T-helper 1 cell treated with Interleukin-12 subunit alpha and Interleukin-12 subunit beta and Interleukin-4 antibody, amounts not matched to agents 30 μg/mL and 1 μg/mL, for 36 hours (primary cell): ENCODE measurements at regions not wholly inside any gene's neighbourhood (a gene's known extent, or its start where the extent isn't known, plus 50 kb on each side); places are given as distances from the start of the nearest gene placed in this dataset.

Experiments
- H3K27ac Mint-ChIP-seq: one replicate; pipeline ENCODE4 v1.8.0; 2021; ENCODE audit warnings: mild to moderate bottlenecking, mixed read lengths
- H3K27me3 Mint-ChIP-seq: one replicate; pipeline ENCODE4 v1.8.0; 2021; ENCODE audit warnings: low read depth, mixed read lengths
- H3K36me3 Mint-ChIP-seq: one replicate; pipeline ENCODE4 v1.8.0; 2021; ENCODE audit warnings: low read depth, mixed read lengths
- H3K4me1 Mint-ChIP-seq: one replicate; pipeline ENCODE4 v1.8.0; 2021; ENCODE audit warnings: low read depth, mixed read lengths
- H3K4me3 Mint-ChIP-seq: one replicate; pipeline ENCODE4 v1.8.0; 2021; ENCODE audit warnings: mild to moderate bottlenecking, moderate library complexity, mixed read lengths
- H3K9me3 Mint-ChIP-seq: one replicate; pipeline ENCODE4 v1.8.0; 2021; ENCODE audit warnings: mixed read lengths

DNA sequence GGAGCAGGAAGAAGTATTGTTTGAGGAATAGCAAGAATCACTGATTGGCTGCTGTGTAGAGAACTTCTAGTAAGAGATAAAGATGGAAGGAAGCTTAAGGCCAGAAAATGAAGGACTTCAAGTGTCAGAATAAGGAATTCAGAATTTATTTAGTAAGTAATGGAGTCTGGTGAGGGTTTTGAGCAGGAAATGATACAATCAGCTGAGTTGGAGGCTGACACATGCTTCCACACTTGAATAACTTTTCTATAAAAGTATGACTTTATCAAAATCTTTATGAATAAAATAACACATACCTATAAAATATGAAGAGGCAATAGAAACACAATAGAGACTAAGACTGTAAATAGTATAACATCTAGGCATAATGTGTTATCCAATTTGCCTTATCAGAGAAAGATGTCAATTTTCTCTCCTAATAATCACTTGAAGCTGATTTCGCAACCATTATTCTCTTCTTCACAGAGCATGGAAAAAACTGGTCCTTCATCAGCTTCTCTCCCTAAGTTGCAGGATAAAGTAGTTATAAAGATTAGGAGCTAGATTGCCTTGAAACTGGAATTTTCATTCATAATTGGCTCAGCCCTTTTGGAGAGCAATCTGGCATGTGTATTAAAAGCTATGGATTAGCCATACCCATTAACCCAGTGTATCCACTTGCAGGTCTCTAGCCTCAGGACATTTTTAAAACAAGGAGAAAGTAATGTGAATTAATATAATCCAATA, 143.4 kb downstream of the ZNF608 start:
- Mint-ChIP-seq H3K36me3 (no peaks in the 10 kb centered on the region), H3K27me3 (peaks cover 4% of the 10 kb centered on the region), H3K4me3 (no peak overlapping the region), H3K9me3 (no peaks in the 10 kb centered on the region), H3K27ac (no peak overlapping the region), H3K4me1 (no peaks in the 10 kb centered on the region)

DNA sequence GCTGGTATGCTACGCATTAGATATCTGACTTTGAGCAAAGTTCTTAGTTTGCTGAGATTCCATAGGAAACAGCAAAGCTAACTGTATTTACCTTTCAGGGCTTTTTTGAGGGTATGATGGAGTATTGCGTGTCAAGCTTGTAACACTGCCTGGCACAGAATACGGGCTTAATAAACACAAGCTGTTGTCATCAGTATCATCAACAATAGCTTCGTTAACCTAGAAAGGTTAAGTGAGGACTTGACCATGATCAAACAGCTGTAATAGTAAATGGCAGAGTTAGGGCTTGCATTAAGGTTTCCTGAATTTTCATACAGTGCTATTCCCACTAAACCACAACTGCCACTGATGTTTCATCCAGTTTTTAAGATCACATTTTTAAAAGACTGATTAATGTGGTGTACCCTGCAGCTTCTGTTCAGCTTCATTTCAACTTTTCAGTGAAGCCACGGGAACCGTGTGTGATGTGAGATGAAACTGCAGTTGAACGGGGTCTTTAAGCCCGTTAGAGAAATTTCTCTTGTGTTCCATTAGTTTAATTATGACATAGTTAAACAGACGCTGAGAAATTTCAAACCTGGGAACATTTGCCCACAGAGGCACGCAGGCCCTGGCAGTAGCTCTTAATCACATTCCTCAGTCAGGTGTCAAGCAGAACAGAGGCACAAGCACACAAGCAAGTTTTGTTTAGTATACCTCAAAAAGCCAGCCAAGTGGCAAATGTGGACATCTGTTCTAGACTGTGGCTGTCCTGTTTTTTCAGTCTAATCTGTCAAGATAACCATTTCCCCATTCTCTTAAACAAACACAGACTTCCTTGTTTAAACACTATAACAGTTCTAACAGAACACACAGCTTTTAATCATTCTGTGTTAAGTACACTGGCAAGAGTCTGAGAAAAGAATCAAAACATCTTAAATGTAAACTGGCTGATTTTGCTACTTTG, 147.1 kb downstream of the ZNF608 start:
- H3K36me3 Mint-ChIP-seq: no peaks in the 10 kb centered on the region
- peaks cover 4% of the 10 kb centered on the region for H3K27me3 Mint-ChIP-seq
- H3K4me3 Mint-ChIP-seq: no peak overlapping the region
- no peaks in the 10 kb centered on the region for H3K4me1 Mint-ChIP-seq
- H3K27ac Mint-ChIP-seq: no peak overlapping the region
- H3K9me3 Mint-ChIP-seq: no peaks in the 10 kb centered on the region

DNA sequence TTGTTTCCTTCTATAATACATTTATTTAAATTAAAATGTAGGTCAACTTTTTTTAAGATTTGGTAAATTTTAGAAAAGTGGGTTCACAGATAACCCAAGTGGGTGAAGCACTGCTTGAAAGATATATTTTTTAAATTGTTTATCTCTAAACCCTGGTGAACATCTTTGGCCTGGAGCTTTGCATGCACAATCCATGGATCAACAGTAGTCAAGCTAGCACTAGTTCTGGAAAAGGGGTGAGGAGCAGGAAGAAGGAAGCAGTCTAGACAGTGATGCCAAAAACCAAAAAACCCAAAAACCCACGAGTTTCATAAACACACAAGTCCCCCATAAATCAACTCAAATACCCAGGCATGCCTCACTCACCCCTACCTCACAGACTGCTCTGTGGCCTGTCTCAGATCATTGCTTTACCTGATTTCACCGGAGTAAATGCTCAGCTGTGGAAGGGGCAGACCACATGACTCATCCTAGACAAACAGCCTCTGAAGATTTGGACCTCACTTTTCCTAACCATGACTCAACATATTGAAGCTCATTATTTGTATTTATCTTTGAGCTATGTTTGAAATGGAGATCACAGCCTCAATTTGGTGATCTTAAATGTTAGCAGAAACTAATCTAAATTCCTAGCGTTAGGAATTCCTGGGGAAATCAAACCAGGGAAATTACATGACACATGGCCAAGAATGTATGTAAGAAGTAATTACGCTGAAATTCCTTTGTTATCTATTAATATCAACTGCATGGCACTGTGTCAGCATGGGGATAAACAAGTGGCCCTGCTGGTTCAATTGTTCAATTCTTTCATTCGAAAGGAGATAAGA, 149.6 kb downstream of the ZNF608 start:
- Mint-ChIP-seq H3K4me1 (no peaks in the 10 kb centered on the region), H3K27me3 (peaks cover 4% of the 10 kb centered on the region), H3K4me3 (no peak overlapping the region), H3K27ac (no peak overlapping the region), H3K36me3 (no peaks in the 10 kb centered on the region), H3K9me3 (no peaks in the 10 kb centered on the region)

DNA sequence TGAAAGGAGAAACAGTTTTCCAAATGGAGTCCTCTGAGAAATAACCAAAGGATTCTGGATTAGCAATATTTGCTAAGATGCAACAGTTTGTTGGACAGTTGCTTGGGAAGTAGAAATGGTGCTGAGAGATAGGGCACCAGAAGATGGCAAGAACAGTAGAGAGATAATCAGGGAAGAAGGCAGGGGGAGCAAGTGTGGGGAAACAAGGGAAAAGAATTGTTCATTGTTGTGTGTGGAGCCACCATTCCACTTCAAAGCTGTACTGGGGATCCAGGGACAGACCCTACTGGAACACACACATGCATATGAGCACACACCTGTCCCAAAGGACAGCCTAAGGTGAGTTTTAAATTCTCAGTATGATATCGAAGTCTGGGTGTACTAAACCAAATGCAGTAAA, 152.5 kb downstream of the ZNF608 start:
- Mint-ChIP-seq H3K27me3 (no peaks in the 10 kb centered on the region), H3K27ac (no peak overlapping the region), H3K4me3 (no peak overlapping the region), H3K4me1 (no peaks in the 10 kb centered on the region), H3K9me3 (no peaks in the 10 kb centered on the region), H3K36me3 (no peaks in the 10 kb centered on the region)

DNA sequence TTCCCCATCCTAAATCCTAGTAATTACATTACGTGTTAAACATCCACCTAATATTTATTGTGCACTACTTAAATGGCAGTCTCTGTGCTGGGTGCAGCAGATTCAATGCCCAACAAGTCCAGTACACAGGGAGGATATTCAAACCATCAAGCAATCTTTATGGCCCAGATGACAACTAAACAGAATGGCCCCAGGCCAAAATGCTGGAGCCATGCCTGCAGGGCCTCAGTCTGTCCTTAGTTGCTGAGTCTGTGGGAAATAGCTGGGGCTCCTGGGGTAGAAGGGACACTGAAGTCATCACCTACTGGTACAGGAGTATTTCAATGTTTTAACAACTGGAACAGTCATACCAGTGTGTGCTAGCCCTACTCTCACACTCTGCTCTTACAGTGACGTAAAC, 153.5 kb downstream of the ZNF608 start:
- Mint-ChIP-seq H3K36me3 (no peaks in the 10 kb centered on the region), H3K4me1 (no peaks in the 10 kb centered on the region), H3K27ac (no peak overlapping the region), H3K9me3 (no peaks in the 10 kb centered on the region), H3K4me3 (no peak overlapping the region), H3K27me3 (no peaks in the 10 kb centered on the region)

DNA sequence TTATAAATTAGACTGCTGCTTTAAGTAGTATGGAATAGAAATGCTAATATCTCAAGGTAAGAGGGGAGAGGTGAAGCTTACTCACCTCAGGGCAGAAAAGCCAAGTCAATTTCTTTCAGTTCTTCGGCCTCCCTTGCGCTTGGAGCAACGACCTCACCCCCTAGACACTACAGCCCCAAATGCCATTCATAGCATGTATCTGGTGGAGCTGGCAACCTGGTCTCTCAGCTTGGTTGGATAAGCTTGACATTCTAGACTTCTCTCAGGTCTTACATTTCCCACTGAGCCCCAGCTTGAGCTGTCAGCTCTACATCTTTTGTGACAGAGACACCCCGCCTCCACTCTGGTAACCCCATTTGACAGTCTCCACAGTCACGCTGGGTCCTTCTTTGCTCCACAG, 154.9 kb downstream of the ZNF608 start:
- Mint-ChIP-seq H3K4me3 (no peak overlapping the region), H3K27ac (no peak overlapping the region), H3K4me1 (no peaks in the 10 kb centered on the region), H3K27me3 (no peaks in the 10 kb centered on the region), H3K36me3 (no peaks in the 10 kb centered on the region), H3K9me3 (peaks cover 2% of the 10 kb centered on the region)

DNA sequence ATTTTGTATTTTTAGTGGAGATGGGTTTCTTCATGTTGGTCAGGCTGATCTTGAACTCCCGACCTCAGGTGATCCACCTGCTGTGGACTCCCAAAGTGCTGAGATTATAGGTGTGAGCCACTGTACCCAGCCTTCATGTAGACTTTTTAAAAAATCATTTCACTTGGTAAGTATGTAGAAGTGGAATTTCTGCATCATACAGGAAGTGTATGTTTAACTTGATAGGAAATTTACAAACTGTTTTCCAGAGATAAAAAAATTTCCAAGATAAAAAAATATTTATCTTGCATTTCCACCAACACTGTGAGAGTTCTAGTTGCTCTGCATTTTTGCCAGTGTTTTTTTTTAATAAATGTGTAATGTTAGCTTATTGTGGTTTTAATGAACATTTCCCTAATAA, 155.8 kb downstream of the ZNF608 start:
- Mint-ChIP-seq H3K4me3 (no peak overlapping the region), H3K9me3 (peaks cover 5% of the 10 kb centered on the region), H3K4me1 (no peaks in the 10 kb centered on the region), H3K27ac (no peak overlapping the region), H3K27me3 (no peaks in the 10 kb centered on the region), H3K36me3 (no peaks in the 10 kb centered on the region)

DNA sequence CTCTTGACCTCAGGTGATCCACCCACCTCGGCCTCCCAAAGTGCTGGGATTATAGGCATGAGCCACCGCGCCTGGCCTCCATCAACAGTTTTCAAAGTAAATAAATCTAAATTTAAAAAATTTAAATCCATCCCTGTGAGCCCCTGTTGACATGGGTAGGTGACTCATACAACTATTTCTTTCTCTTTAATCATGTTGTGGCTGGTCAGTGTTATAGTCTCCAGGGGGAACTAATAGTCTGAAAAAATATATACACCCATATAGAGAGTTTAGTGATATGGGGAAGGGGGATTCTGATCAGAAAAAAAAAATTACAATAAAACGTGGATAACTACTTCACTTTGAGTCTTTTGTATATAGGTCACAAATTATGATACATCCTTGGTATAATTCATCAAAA, 159.2 kb downstream of the ZNF608 start:
- Mint-ChIP-seq H3K9me3 (peaks cover 5% of the 10 kb centered on the region), H3K27me3 (no peaks in the 10 kb centered on the region), H3K4me1 (peaks cover 8% of the 10 kb centered on the region), H3K36me3 (no peaks in the 10 kb centered on the region), H3K27ac (no peak overlapping the region), H3K4me3 (no peak overlapping the region)

DNA sequence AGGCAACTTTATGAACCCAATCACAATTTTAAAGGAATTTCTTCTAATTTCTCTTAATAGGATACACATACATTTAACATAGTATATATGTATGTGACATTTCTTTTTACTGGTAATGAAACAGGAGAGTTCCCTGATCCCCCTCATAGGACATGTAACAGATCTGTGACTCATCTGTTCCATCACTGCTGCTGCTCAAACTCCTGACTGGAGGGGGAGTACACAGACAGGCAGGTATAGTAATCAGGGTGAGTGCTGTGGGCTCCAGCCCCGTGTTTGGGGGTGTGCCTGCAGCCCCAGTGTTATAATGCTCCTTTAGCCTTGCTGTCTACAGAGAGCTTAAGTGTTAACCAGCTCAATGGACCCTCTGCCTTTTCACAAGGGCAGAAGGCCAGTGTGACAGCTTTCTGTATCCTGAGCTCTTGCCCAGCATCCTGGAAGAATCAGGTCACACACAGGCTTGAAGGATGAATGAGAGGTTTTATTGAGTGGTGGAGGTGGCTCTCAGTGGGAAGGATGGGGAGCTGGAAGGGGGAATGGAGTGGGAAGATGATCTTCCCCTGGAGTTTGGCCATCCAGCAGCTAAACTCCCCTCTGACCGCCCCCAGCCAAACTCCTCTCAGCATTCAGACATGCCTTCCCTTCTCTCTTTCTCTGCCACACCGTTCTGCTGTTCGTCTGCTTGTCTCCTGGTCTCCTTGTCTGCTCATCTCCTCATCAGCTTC, 161.3 kb downstream of the ZNF608 start:
- H3K27ac Mint-ChIP-seq: no peak overlapping the region
- peaks cover 5% of the 10 kb centered on the region for H3K9me3 Mint-ChIP-seq
- H3K4me3 Mint-ChIP-seq: no peak overlapping the region
- H3K4me1 Mint-ChIP-seq: peaks cover 8% of the 10 kb centered on the region
- H3K27me3 Mint-ChIP-seq: no peaks in the 10 kb centered on the region
- no peaks in the 10 kb centered on the region for H3K36me3 Mint-ChIP-seq

DNA sequence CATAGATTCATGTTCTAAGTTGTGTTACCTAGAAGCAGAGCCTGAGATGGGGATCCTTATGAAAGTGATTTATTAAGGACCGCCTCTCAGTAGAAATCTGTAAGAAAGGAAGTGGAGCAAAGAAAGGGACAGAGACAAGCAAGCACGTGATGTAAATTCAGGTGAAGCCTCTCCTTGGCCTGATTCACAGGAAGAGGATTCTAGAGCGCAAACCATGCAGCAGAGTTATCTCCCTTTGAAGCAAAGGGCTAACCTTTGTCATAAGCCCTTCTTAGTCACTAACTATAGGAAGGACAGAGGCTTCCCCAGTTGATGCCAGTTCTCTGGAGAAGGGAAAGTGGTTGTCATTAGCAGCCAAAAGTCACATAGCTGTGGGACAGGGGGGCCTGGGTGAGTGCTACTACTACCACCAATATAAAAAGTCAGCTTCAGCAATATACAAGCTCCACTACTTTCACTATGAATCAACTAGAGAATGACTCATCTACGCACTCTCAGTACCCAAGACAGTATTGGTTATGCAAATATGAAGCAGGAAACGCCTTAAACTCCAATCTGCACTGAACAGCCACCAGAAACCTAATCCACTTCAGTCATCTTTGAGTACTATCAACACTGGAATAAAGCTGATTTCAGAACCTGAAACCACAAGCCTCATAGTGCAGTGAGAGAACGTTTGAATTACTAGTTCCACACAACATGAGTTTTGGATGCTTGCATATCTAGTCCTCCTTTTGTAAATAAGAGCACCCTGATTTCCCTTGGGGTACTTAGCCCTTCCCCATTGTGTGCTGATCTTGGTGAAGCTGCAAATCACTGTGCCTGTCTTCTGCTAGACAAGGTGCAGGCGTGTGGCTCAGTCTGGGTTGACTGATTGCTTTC, 162.7 kb downstream of the ZNF608 start:
- Mint-ChIP-seq H3K27me3 (no peaks in the 10 kb centered on the region), H3K36me3 (no peaks in the 10 kb centered on the region), H3K27ac (no peak overlapping the region), H3K4me1 (peaks cover 8% of the 10 kb centered on the region), H3K4me3 (no peak overlapping the region), H3K9me3 (peaks cover 5% of the 10 kb centered on the region)

DNA sequence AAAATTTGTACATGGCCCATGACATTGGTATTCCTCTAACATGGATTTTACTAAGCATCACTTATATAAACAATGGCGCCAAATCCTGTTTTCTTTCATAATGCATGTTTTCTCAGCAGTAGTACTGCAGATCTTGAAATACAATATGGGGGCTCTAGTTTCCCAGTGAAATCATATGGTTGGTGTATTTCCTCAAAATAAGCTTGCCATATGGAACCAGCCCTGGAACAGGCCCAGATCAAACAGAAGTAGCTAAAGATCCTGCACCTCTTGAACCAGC, 163.9 kb downstream of the ZNF608 start:
- Mint-ChIP-seq H3K4me1 (peaks cover 8% of the 10 kb centered on the region), H3K9me3 (peaks cover 5% of the 10 kb centered on the region), H3K27me3 (no peaks in the 10 kb centered on the region), H3K27ac (no peak overlapping the region), H3K4me3 (no peak overlapping the region), H3K36me3 (no peaks in the 10 kb centered on the region)

DNA sequence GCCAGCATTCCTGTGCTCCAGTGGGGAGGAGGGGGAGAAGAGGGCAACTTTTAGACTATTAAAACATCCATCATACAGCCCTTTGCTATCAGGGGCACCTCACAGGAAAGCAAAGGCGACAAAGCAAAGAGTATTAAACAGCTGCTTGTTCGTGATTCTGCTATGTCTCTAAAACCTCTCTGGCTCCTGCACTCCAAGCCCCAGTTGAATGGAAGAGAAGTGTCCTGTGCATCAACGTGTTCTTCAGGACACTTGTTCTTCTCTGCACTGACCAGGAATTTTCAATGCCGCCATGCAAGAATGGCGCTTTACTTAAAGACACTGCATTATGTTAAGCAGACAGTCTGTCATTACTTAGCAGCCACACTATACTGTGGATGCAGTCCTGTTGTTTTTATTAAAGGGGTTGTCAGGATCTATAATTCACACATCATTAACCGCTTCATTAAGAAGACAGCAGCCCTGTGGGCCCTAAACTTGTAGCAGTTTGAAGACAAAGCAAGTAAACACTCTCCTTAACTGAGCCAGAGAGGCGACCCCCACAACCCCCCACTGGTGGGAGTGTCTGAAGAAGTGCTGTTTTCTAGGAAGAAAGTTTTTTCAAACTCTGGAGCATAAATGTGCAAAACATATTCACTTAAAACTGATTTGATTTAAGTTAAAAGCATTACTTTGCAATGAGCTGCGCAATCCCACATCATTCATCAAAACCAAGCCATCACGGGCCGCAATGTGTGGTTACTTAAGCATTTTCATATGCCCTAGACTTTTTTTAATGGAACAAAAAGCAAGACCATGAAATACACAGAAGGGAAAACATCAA, 164.5 kb downstream of the ZNF608 start:
- no peak overlapping the region for H3K27ac Mint-ChIP-seq
- H3K36me3 Mint-ChIP-seq: no peaks in the 10 kb centered on the region
- H3K27me3 Mint-ChIP-seq: no peaks in the 10 kb centered on the region
- H3K4me3 Mint-ChIP-seq: no peak overlapping the region
- peaks cover 5% of the 10 kb centered on the region for H3K9me3 Mint-ChIP-seq
- peaks cover 8% of the 10 kb centered on the region for H3K4me1 Mint-ChIP-seq
